HepG2 (cell line): ENCODE measurements at regions not wholly inside any gene's neighbourhood (a gene's known extent, or its start where the extent isn't known, plus 50 kb on each side); places are given as distances from the start of the nearest gene placed in this dataset.

Experiments used
- ATAC-seq: fragments of 200-7000 bp; cut with Tn5 transposase; 3 replicates; pipeline ENCODE4 v1.9.1; 2020; ENCODE audit warnings: mild to moderate bottlenecking, moderate library complexity
- BruUV-seq: library from RNA; stranded (reverse); fragments of 400-500 nt; replicated peaks from 2 replicates; lab custom pipeline; 2021; lab: Mats Ljungman, UMichigan
- CTCF ChIA-PET: fragments of 300-600 bp; formaldehyde crosslinking; extraction: SDS; loops from one replicate; lab custom pipeline; 2021; ENCODE audit warnings: low total read pairs, inconsistent platforms, low intra/inter-chr PET ratio; lab: Yijun Ruan, JAX
- POLR2A ChIA-PET: fragments of 350-600 bp; sonication (Branson Sonifier 250); formaldehyde crosslinking; loops from one replicate; lab custom pipeline; 2020; ENCODE audit warnings: antibody characterized with exemption, inconsistent platforms; lab: Yijun Ruan, JAX
- DNase-seq: peaks from one replicate; pipeline ENCODE4 v3.0.0-alpha.2; 2015; ENCODE audit warnings: low spot score
- FAIRE-seq: peaks from 3 replicates; lab custom pipeline; 2011; peaks lifted over from hg19 to GRCh38; lab: Jason Lieb, UNC
- H2AFZ ChIP-seq: one replicate; pipeline ENCODE4 v1.6.1; 2011; ENCODE audit warnings: low read length, inconsistent platforms
- H3K27ac ChIP-seq: fragments of 300-600 bp; 3 replicates; pipeline ENCODE4 v1.8.0; 2011; ENCODE audit warnings: mixed run types, mild to moderate bottlenecking, mixed read lengths, low read length, inconsistent platforms; ENCODE audit not compliant: insufficient read depth; ENCODE audit errors: extremely low read length
- H3K27me3 ChIP-seq, 2 experiments: fragments of 200-600 bp in 1 of 2; 2 replicates in 1 of 2; 3 replicates in 1 of 2; pipeline versions ENCODE4 v1.6.0 to v1.8.0; 2011; ENCODE audit warnings: low read length in 2 of 2, mild to moderate bottlenecking in 2 of 2, moderate library complexity in 2 of 2, inconsistent platforms in 1 of 2; ENCODE audit not compliant: insufficient read depth in 2 of 2, control insufficient read depth in 1 of 2
- H3K36me3 ChIP-seq, 2 experiments: fragments of 200-600 bp in 1 of 2; replicated peaks in 1 of 2; 2 replicates in 1 of 2; 3 replicates in 1 of 2; pipeline versions ENCODE4 v1.5.1 to v1.8.0; 2011; ENCODE audit warnings: low read length in 2 of 2, inconsistent platforms in 1 of 2; ENCODE audit not compliant: insufficient read depth in 2 of 2, control insufficient read depth in 1 of 2
- H3K4me1 ChIP-seq: 2 replicates; pipeline ENCODE4 v1.5.1; 2012; ENCODE audit warnings: low read length, inconsistent platforms; ENCODE audit not compliant: insufficient read depth
- H3K4me2 ChIP-seq: 2 replicates; pipeline ENCODE4 v1.6.0; 2011; ENCODE audit warnings: low read depth, low read length, inconsistent platforms
- H3K4me3 ChIP-seq, 3 experiments: fragments of 200-600 bp in 1 of 3; sonication (generic), shearing (Covaris generic) in 1 of 3; replicated peaks in 1 of 3; 2 replicates each; pipeline ENCODE4 v1.5.1; 2011 to 2016; ENCODE audit warnings: low read length in 3 of 3, inconsistent platforms in 2 of 3, low read depth in 2 of 3, mild to moderate bottlenecking in 2 of 3, control low read depth in 1 of 3, mixed read lengths in 1 of 3; ENCODE audit not compliant: insufficient read depth in 1 of 3
- H3K79me2 ChIP-seq: one replicate; pipeline ENCODE4 v1.6.1; 2011; ENCODE audit warnings: low read length, inconsistent platforms; ENCODE audit not compliant: insufficient read depth
- H3K9ac ChIP-seq: 2 replicates; pipeline ENCODE4 v1.6.0; 2011; ENCODE audit warnings: mild to moderate bottlenecking, low read depth, low read length, inconsistent platforms; ENCODE audit not compliant: insufficient read depth
- H3K9me3 ChIP-seq: 2 replicates; pipeline ENCODE4 v1.5.1; 2012; ENCODE audit warnings: mild to moderate bottlenecking, low read length
- H4K20me1 ChIP-seq: 2 replicates; pipeline ENCODE4 v1.6.0; 2011; ENCODE audit warnings: inconsistent platforms, mild to moderate bottlenecking, low read length, moderate library complexity; ENCODE audit not compliant: insufficient read depth
- BRCA1 ChIP-seq: sonication (generic); formaldehyde crosslinking; IDR thresholded peaks from 2 replicates; pipeline ENCODE4 v1.4.0; 2020; ENCODE audit warnings: missing genetic modification reagents
- DNMT1 ChIP-seq: sonication (generic); formaldehyde crosslinking; IDR thresholded peaks from 2 replicates; pipeline ENCODE4 v1.5.1; 2020; ENCODE audit warnings: mild to moderate bottlenecking, missing genetic modification reagents
- FOXA3 ChIP-seq: IDR thresholded peaks from 2 replicates; pipeline ENCODE4 v1.6.1; 2016; ENCODE audit warnings: missing genetic modification reagents, missing compliant biosample characterization
- HNF4A ChIP-seq: sonication (generic); formaldehyde crosslinking; IDR thresholded peaks from 2 replicates; pipeline ENCODE4 v1.4.0; 2020; ENCODE audit warnings: missing genetic modification reagents
- MEF2D ChIP-seq: sonication (generic); formaldehyde crosslinking; IDR thresholded peaks from 2 replicates; pipeline ENCODE4 v1.5.1; 2020; ENCODE audit warnings: mild to moderate bottlenecking, missing genetic modification reagents
- NR2F2 ChIP-seq: IDR thresholded peaks from 2 replicates; pipeline ENCODE4 v1.6.1; 2012; ENCODE audit warnings: low read depth, inconsistent platforms, borderline replicate concordance
- TAF1 ChIP-seq: sonication (generic); formaldehyde crosslinking; IDR thresholded peaks from 2 replicates; pipeline ENCODE4 v1.4.0; 2020; ENCODE audit warnings: missing genetic modification reagents
- ZHX1 ChIP-seq: sonication (generic); formaldehyde crosslinking; IDR thresholded peaks from 2 replicates; pipeline ENCODE4 v1.8.1; 2022; ENCODE audit warnings: low read depth, mild to moderate bottlenecking, missing genetic modification reagents
- ZNF143 ChIP-seq: sonication (generic); formaldehyde crosslinking; IDR thresholded peaks from 2 replicates; pipeline ENCODE4 v1.4.0; 2020; ENCODE audit warnings: missing genetic modification reagents
- ZNF256 ChIP-seq: sonication (generic); formaldehyde crosslinking; conservative IDR thresholded peaks from 2 replicates; pipeline ENCODE4 v1.4.0; 2020; ENCODE audit warnings: missing genetic modification reagents
- ZNF317 ChIP-seq: sonication (generic); formaldehyde crosslinking; IDR thresholded peaks from 2 replicates; pipeline ENCODE4 v1.5.0; 2020; ENCODE audit warnings: mild to moderate bottlenecking, missing genetic modification reagents
- ZNF607 ChIP-seq: sonication (generic); formaldehyde crosslinking; IDR thresholded peaks from 2 replicates; pipeline ENCODE4 v1.5.1; 2020; ENCODE audit warnings: missing genetic modification reagents, mild to moderate bottlenecking, borderline replicate concordance
- ZNF616 ChIP-seq: sonication (generic); formaldehyde crosslinking; IDR thresholded peaks from 2 replicates; pipeline ENCODE4 v1.5.0; 2020; ENCODE audit warnings: low read depth, mild to moderate bottlenecking, missing genetic modification reagents
- ZNF704 ChIP-seq: sonication (generic); formaldehyde crosslinking; IDR thresholded peaks from 2 replicates; pipeline ENCODE4 v1.8.1; 2023; ENCODE audit warnings: mild to moderate bottlenecking, inconsistent platforms, moderate library complexity, missing genetic modification reagents, borderline replicate concordance
- ZNF772 ChIP-seq: sonication (generic); formaldehyde crosslinking; IDR thresholded peaks from 2 replicates; pipeline ENCODE4 v1.5.0; 2020; ENCODE audit warnings: mild to moderate bottlenecking, missing genetic modification reagents
- WGBS: methylation state at CpG from one replicate; pipeline ENCODE4 v1.1.6; 2017; ENCODE audit warnings: low lambda C conversion rate; 5-methylcytosine and 5-hydroxymethylcytosine counted together
- in situ Hi-C: cut with HindIII; loops from 2 replicates; pipeline ENCODE4 v1.10.0; 2017; ENCODE audit warnings: low pct_unique_long_range_greater_than_20kb; ENCODE audit not compliant: extremely low pct_ligation_motif_present
- intact Hi-C: fragments of 100-400 bp; cut with micrococcal nuclease; formaldehyde crosslinking; loops from one replicate; pipeline ENCODE4 v1.10.0; 2022; ENCODE audit not compliant: unreplicated experiment

- Histone ChIP-seq H3K36me3 (no peaks in the 10 kb centered on the region), H3K9me3 (no peaks in the 10 kb centered on the region), H3K79me2 (no peaks in the 10 kb centered on the region), H3K4me2 (peak overlapping the region; percentile 6; the same call in 1 of the 2 replicates), H3K27ac (no peak overlapping the region), H3K9ac (no peak overlapping the region), H3K27me3 (no peaks in the 10 kb centered on the region), H3K4me3 (no peak overlapping the region), H3K4me1 (peaks cover 10% of the 10 kb centered on the region), H2AFZ (no peak overlapping the region), H4K20me1 (no peaks in the 10 kb centered on the region)
- WGBS = 4% methylated on average over 5 of the region's 6 CpGs
- CTCF ChIA-PET = no interaction called here
- POLR2A ChIA-PET = no interaction called here
- TF ChIP-seq ZNF143 (CRISPR knock-in tag) (no peak), ZNF607 (no peak), ZNF317 (CRISPR knock-in tag) (no peak), HNF4A (CRISPR knock-in tag) (peak; percentile 65; the same call in 1 of the 2 replicates)
- in situ Hi-C loops (no loop called here), intact Hi-C loops (no loop called here)
- FAIRE-seq (peak; percentile 63), ATAC-seq (peak; percentile 86), DNase-seq (peak; percentile 16)
- no TSS peak for BruUV-seq
Measured at GRCh38 chr9:3054017-3054586, 210.2 kb upstream of the PUM3 start.

- H2AFZ ChIP-seq = no peak overlapping the region
- no TSS peak for BruUV-seq
- H3K36me3 ChIP-seq = no peaks in the 10 kb centered on the region
- DNase-seq (no peak), FAIRE-seq (no peak), ATAC-seq (no peak)
- H3K27me3 ChIP-seq = no peaks in the 10 kb centered on the region
- no peak overlapping the region for H3K9ac ChIP-seq
- no peak overlapping the region for H3K4me2 ChIP-seq
- H3K79me2 ChIP-seq = no peaks in the 10 kb centered on the region
- peaks cover 10% of the 10 kb centered on the region for H3K4me1 ChIP-seq
- intact Hi-C loops = no loop called here
- in situ Hi-C loops = no loop called here
- TF ChIP-seq MEF2D (CRISPR knock-in tag) (no peak), ZNF772 (CRISPR knock-in tag) (no peak), ZNF256 (CRISPR knock-in tag) (no peak), DNMT1 (no peak), FOXA3 (CRISPR knock-in tag) (no peak), BRCA1 (CRISPR knock-in tag) (no peak), TAF1 (no peak), ZHX1 (no peak), NR2F2 (no peak), ZNF616 (CRISPR knock-in tag) (no peak), ZNF704 (CRISPR knock-in tag) (no peak)
- WGBS = 13% methylated on average over 2 of the region's 2 CpGs
- no peak overlapping the region for H3K27ac ChIP-seq
- no peaks in the 10 kb centered on the region for H3K9me3 ChIP-seq
- H3K4me3 ChIP-seq = no peak overlapping the region
- POLR2A ChIA-PET = no interaction called here
- H4K20me1 ChIP-seq = no peaks in the 10 kb centered on the region
- CTCF ChIA-PET = no interaction called here
Measured at GRCh38 chr9:3049636-3050035, 205.7 kb upstream of the PUM3 start.
